SK-N-SH treated with all-trans-retinoic acid at 6 μM for 48 hours (cell line): ENCODE measurements at regions not wholly inside any gene's neighbourhood (a gene's known extent, or its start where the extent isn't known, plus 50 kb on each side); places are given as distances from the start of the nearest gene placed in this dataset.

Experiments
- ATAC-seq: fragments of 200-7000 bp; cut with Tn5 transposase; 3 replicates; pipeline ENCODE4 v1.9.1; 2020; ENCODE audit warnings: mild to moderate bottlenecking, moderate library complexity
- ARNTL ChIP-seq: fragments of 450-650 bp; formaldehyde crosslinking; IDR thresholded peaks from 2 replicates; pipeline ENCODE4 v1.5.0; 2020; ENCODE audit warnings: low read depth, mild to moderate bottlenecking, moderate library complexity, borderline replicate concordance
- BACH2 ChIP-seq: fragments of 250-450 bp; sonication (Bioruptor Pico); IDR thresholded peaks from 2 replicates; pipeline ENCODE4 v1.9.0; 2021; ENCODE audit warnings: mild to moderate bottlenecking, borderline replicate concordance
- CREB5 ChIP-seq: fragments of 250-450 bp; sonication (Bioruptor Pico); IDR thresholded peaks from 2 replicates; pipeline ENCODE4 v1.5.1; 2020; ENCODE audit warnings: low read depth, mild to moderate bottlenecking, moderate library complexity
- CSDC2 ChIP-seq: fragments of 250-450 bp; sonication (Bioruptor Pico); IDR thresholded peaks from 2 replicates; pipeline ENCODE4 v1.5.0; 2020; ENCODE audit warnings: mild to moderate bottlenecking, moderate library complexity
- ESRRG ChIP-seq: fragments of 250-450 bp; sonication (Bioruptor Pico); IDR thresholded peaks from 2 replicates; pipeline ENCODE4 v1.6.1; 2021; ENCODE audit warnings: mild to moderate bottlenecking
- GLIS3 ChIP-seq: fragments of 250-450 bp; sonication (Bioruptor Pico); IDR thresholded peaks from 2 replicates; pipeline ENCODE4 v1.5.0; 2020; ENCODE audit warnings: mild to moderate bottlenecking, moderate library complexity
- ISL1 ChIP-seq: fragments of 250-450 bp; sonication (Bioruptor Pico); IDR thresholded peaks from 2 replicates; pipeline ENCODE4 v2.1.2; 2022; ENCODE audit warnings: mild to moderate bottlenecking, moderate library complexity
- OSR1 ChIP-seq: fragments of 250-450 bp; sonication (Bioruptor Pico); IDR thresholded peaks from 2 replicates; pipeline ENCODE4 v1.8.0; 2022; ENCODE audit warnings: moderate library complexity, mild to moderate bottlenecking, inconsistent platforms
- PATZ1 ChIP-seq: fragments of 250-450 bp; sonication (Bioruptor Pico); IDR thresholded peaks from 2 replicates; pipeline ENCODE4 v1.8.0; 2020; ENCODE audit warnings: mild to moderate bottlenecking, moderate library complexity, borderline replicate concordance
- POU6F1 ChIP-seq: fragments of 250-450 bp; sonication (Bioruptor Pico); IDR thresholded peaks from 2 replicates; pipeline ENCODE4 v1.8.0; 2021; ENCODE audit warnings: low read depth, mild to moderate bottlenecking, moderate library complexity, borderline replicate concordance
- PPARA ChIP-seq: fragments of 250-450 bp; sonication (Bioruptor Pico); IDR thresholded peaks from 2 replicates; pipeline ENCODE4 v1.5.0; 2020; ENCODE audit warnings: mild to moderate bottlenecking, borderline replicate concordance
- RARB ChIP-seq: fragments of 250-450 bp; sonication (Bioruptor Pico); IDR thresholded peaks from 2 replicates; pipeline ENCODE4 v1.8.0; 2021; ENCODE audit warnings: mild to moderate bottlenecking, moderate library complexity
- SNAI2 ChIP-seq: fragments of 250-450 bp; sonication (Bioruptor Pico); IDR thresholded peaks from 2 replicates; pipeline ENCODE4 v1.5.0; 2020; ENCODE audit warnings: mild to moderate bottlenecking, moderate library complexity
- TCF4 ChIP-seq: fragments of 250-450 bp; sonication (Bioruptor Pico); IDR thresholded peaks from 2 replicates; pipeline ENCODE4 v1.8.0; 2021; ENCODE audit warnings: mild to moderate bottlenecking, moderate library complexity, borderline replicate concordance
- TOX ChIP-seq: fragments of 250-450 bp; sonication (Bioruptor Pico); IDR thresholded peaks from 2 replicates; pipeline ENCODE4 v1.8.0; 2021; ENCODE audit warnings: mild to moderate bottlenecking, moderate library complexity, borderline replicate concordance
- TSHZ2 ChIP-seq: fragments of 250-450 bp; sonication (Bioruptor Pico); IDR thresholded peaks from 2 replicates; pipeline ENCODE4 v1.5.0; 2020; ENCODE audit warnings: mild to moderate bottlenecking, moderate library complexity
- ZC3H10 ChIP-seq: fragments of 250-450 bp; sonication (Bioruptor Pico); IDR thresholded peaks from 2 replicates; pipeline ENCODE4 v1.5.1; 2021; ENCODE audit warnings: mild to moderate bottlenecking, moderate library complexity
- ZFP3 ChIP-seq: fragments of 250-450 bp; sonication (Bioruptor Pico); IDR thresholded peaks from 2 replicates; pipeline ENCODE4 v1.5.0; 2020; ENCODE audit warnings: mild to moderate bottlenecking, moderate library complexity
- ZFP30 ChIP-seq: fragments of 450-650 bp; formaldehyde crosslinking; IDR thresholded peaks from 2 replicates; pipeline ENCODE4 v1.5.0; 2022; ENCODE audit warnings: mild to moderate bottlenecking, moderate library complexity
- ZNF565 ChIP-seq: fragments of 450-650 bp; formaldehyde crosslinking; conservative IDR thresholded peaks from 2 replicates; pipeline ENCODE4 v1.5.0; 2020; ENCODE audit warnings: low read depth, mild to moderate bottlenecking, moderate library complexity
- ZNF70 ChIP-seq: fragments of 450-650 bp; formaldehyde crosslinking; IDR thresholded peaks from 2 replicates; pipeline ENCODE4 v1.5.0; 2020; ENCODE audit warnings: mild to moderate bottlenecking, moderate library complexity
- ZNF8 ChIP-seq: fragments of 450-650 bp; formaldehyde crosslinking; IDR thresholded peaks from 2 replicates; pipeline ENCODE4 v1.5.0; 2020; ENCODE audit warnings: mild to moderate bottlenecking, moderate library complexity
- TF ChIP-seq, protein P1 (sequence below): fragments of 250-450 bp; sonication (Bioruptor Pico); IDR thresholded peaks from 2 replicates; pipeline ENCODE4 v1.5.1; 2021; ENCODE audit warnings: mild to moderate bottlenecking, moderate library complexity

DNA sequence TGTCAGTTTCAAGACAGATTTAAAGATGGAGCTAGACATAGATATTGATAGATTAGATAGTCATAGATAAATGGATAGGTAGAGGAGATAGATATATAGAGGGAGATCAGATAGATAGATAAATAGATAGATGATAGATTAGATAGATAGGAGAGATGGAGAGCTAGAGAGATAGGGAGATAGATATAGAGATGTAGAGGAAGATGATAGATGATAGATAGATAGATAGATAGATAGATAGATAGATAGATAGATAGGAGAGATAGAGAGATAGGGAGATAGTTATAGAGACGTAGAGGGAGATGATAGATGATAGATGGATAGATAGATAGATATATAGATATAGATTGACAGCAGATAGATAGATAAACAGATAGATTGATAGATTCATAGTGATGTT is 1038.8 kb upstream of the AUTS2 start:
- TF ChIP-seq ZNF565 (CRISPR knock-in tag) (no peak), ESRRG (CRISPR knock-in tag) (no peak), ZNF70 (CRISPR knock-in tag) (no peak), ZNF8 (no peak), PPARA (no peak), ZC3H10 (CRISPR knock-in tag) (no peak), TCF4 (CRISPR knock-in tag) (no peak), ARNTL (CRISPR knock-in tag) (no peak)
- TF ChIP-seq, protein P1, sequence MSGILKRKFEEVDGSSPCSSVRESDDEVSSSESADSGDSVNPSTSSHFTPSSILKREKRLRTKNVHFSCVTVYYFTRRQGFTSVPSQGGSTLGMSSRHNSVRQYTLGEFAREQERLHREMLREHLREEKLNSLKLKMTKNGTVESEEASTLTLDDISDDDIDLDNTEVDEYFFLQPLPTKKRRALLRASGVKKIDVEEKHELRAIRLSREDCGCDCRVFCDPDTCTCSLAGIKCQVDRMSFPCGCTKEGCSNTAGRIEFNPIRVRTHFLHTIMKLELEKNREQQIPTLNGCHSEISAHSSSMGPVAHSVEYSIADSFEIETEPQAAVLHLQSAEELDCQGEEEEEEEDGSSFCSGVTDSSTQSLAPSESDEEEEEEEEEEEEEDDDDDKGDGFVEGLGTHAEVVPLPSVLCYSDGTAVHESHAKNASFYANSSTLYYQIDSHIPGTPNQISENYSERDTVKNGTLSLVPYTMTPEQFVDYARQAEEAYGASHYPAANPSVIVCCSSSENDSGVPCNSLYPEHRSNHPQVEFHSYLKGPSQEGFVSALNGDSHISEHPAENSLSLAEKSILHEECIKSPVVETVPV (CRISPR knock-in tag): no peak
- ATAC-seq: no peak

- peak; percentile 20; the same call in 1 of the 2 replicates for TF ChIP-seq ISL1 (CRISPR knock-in tag)
- peak; percentile 89 for TF ChIP-seq ZNF70 (CRISPR knock-in tag)
- no peak for TF ChIP-seq POU6F1 (CRISPR knock-in tag)
- no peak for TF ChIP-seq TOX
- TF ChIP-seq ARNTL (CRISPR knock-in tag): no peak
- peak; percentile 75; the same call in 1 of the 2 replicates for TF ChIP-seq TCF4 (CRISPR knock-in tag)
- TF ChIP-seq ZNF565 (CRISPR knock-in tag): no peak
- peak; percentile 93 for TF ChIP-seq ZFP3
- TF ChIP-seq TSHZ2 (CRISPR knock-in tag): 0 out of 2 replicates have a peak, but pooled peaks have one; percentile 42
- no peak for TF ChIP-seq ZC3H10 (CRISPR knock-in tag)
- TF ChIP-seq ZFP30 (CRISPR knock-in tag): no peak
- TF ChIP-seq, all 23 proteins: peak for 5
- ATAC-seq: no peak
These were observed 1035.9 kb upstream of the AUTS2 start for GRCh38 chr7:68562323-68562899.

DNA sequence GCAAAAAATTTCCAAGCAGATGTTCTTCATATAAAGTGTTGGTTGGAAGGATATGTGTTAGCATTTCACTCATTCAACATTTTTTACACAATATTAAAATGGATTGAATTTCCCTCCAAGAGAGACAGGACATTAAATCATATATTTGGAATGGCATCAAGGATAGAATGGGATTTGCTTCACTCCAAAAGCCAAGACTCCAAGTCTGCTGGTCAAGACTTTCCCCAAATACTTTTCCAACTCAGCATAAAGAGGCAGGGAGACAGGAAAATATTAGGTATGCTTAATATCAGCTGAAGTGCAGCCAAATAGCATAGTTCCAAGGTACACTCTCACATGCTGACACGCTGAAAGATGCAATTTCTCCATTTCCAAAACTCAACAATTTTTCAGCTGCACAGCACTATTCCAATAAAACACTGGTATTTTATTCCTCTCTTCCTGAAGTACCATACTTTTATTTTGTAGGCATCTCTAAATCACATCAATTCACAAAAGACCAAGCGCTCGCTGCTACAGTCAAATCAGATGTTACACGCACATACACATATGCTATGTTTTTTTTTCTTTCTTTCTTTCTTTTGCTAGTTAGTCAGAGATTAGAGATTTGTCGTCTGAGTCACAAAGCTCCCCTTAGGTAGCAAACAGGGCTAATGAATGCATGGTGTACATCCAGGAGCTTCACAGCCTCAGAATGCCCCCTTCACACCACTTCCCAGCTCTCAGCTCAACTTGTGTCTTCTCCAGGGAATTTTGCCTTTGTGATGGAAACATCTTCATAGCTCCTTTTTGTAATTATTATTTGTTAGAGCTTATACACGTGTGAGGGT is 1033.8 kb upstream of the AUTS2 start:
- no peak for ATAC-seq
- TF ChIP-seq ZNF70 (CRISPR knock-in tag) (no peak), SNAI2 (no peak), ARNTL (CRISPR knock-in tag) (no peak), PPARA (no peak), BACH2 (CRISPR knock-in tag) (no peak), ZNF8 (no peak), ZC3H10 (CRISPR knock-in tag) (no peak), TOX (no peak), PATZ1 (CRISPR knock-in tag) (no peak)

DNA sequence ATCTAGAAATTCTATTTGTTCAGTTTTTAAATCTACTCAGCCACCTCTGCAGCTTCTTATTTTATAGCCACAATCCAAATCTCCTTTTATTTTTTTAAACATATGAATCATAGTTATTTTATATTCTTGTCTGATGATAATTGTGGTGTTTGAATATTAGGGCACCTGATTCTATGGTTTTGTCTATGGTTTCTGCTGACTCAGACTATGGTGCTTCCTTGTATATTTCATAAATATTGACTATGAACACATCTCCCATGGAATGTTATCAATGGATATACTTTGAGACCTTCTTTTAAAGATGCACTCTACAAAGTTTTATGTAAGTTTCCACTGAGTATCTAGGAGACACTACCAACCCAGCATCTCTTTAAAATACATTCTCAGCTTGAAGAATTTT is 1027.0 kb upstream of the AUTS2 start:
- no peak for ATAC-seq
- no peak for TF ChIP-seq CSDC2 (CRISPR knock-in tag)
- TF ChIP-seq ZFP3: no peak
- no peak for TF ChIP-seq BACH2 (CRISPR knock-in tag)
- no peak for TF ChIP-seq POU6F1 (CRISPR knock-in tag)
- TF ChIP-seq RARB (CRISPR knock-in tag): no peak
- TF ChIP-seq SNAI2: no peak
- TF ChIP-seq CREB5 (CRISPR knock-in tag): no peak
- TF ChIP-seq ZFP30 (CRISPR knock-in tag): no peak
- TF ChIP-seq ZNF70 (CRISPR knock-in tag): no peak
- TF ChIP-seq OSR1 (CRISPR knock-in tag): no peak
- no peak for TF ChIP-seq PPARA
- no peak for TF ChIP-seq GLIS3 (CRISPR knock-in tag)
